ENCODE measurements at regions not wholly inside any gene's neighbourhood (a gene's known extent, or its start where the extent isn't known, plus 50 kb on each side); places are given as distances from the start of the nearest gene placed in this dataset.

DNA sequence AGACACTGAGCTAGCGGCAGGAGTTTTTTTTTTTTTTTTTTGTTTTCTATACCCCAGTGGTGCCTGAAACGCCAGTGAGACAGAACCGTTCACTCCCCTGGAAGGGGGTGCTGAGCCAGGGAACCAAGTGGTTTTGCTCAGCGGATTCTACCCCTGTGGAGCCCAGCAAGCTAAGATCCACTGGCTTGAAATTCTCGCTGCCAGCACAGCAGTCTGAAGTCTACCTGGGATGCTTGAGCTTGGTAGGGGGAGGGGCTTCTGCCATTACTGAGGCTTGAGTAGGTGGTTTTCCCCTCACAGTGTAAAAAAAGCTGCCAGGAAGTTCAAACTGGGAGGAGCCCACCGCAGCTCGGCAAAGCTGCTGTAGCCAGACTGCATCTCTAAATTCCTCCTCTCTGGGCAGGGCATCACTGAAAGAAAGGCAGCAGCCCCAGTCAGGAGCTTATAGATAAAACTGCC lies 173.0 kb downstream of the DMAC1 start:
- DNase-seq (ENCODE audit: low read depth in 2 of 3, low spot score in 2 of 3): peak in 2 of 3 donors; percentile 20 to 61

- DNase-seq (ENCODE audit: low read depth in 2 of 3, low spot score in 2 of 3): no peak
Measured at GRCh38 chr9:7622481-7622880, 177.1 kb downstream of the DMAC1 start.

- DNase-seq (ENCODE audit: low read depth in 2 of 3, low spot score in 2 of 3): no peak
Measured at GRCh38 chr9:7615344-7615743, 184.2 kb downstream of the DMAC1 start.

DNA sequence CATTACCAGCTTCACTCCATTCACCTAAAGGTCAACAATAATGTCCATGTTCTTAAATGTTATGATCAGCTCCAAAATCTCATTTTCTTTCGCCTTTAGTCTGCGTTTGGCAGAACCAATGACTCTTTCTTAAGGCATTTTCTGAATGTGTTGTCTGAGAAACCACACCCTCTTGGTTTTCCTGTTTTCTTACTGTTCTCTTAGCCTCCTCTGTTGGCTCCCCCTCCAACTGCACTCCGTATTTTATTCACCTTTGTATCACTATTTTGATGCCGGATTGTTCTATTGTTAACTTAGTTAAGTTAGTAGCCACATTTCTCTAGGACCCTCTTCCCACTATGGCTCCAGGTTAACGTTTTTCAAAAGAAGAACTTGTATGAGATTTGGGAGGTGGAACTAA lies 185.6 kb downstream of the DMAC1 start:
- DNase-seq (ENCODE audit: low read depth in 2 of 3, low spot score in 2 of 3): peak in 1 of 3 donors; percentile 9

- DNase-seq (ENCODE audit: low read depth in 2 of 3, low spot score in 2 of 3): no peak
Measured at GRCh38 chr9:7608261-7608660, 191.3 kb downstream of the DMAC1 start.

DNA sequence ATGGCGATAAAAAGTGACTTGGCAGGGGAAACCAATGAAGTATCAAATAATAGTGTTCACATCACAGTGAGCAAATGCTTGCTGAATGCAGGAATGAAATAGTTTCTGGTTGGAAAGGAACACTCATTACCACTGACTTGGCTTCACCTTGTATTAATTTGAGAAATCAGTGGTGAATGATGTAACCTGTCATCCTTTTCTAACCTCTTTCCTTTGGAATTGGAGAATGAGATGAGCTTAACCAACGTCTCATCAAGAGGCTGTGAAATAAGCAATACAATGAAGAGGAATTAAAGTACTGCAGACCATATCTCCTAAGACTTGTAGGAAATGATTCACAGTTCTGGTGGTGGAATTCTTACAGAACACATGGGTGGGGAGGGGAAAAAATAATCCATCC lies 192.2 kb downstream of the DMAC1 start:
- DNase-seq (ENCODE audit: low read depth in 2 of 3, low spot score in 2 of 3): no peak

DNA sequence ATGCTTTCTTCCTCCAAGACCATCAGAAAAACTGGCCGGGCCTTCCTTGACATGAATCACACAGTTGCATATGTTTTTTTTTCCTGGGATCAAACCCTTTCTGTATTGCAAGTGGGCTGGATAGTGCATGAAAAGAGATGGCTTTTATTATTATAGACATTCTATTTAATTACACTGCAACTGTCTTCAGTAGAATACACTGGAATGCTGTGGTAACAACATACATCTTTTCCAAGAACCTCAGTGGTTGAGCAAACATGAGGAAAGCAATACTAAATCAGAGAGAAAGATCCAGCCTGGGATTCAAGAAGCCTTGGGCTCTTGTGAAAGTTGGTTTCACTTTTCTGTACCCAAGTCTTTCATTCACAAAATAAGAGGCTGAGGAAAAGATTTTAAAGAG lies 193.0 kb downstream of the DMAC1 start:
- no peak for DNase-seq (ENCODE audit: low read depth in 2 of 3, low spot score in 2 of 3)

- DNase-seq (ENCODE audit: low read depth in 2 of 3, low spot score in 2 of 3): peak in 2 of 3 donors; percentile 11 to 36
Measured at GRCh38 chr9:7601739-7602138, 197.8 kb downstream of the DMAC1 start.

- DNase-seq (ENCODE audit: low read depth in 2 of 3, low spot score in 2 of 3): no peak
Measured at GRCh38 chr9:7597716-7598115, 201.9 kb downstream of the DMAC1 start.

DNA sequence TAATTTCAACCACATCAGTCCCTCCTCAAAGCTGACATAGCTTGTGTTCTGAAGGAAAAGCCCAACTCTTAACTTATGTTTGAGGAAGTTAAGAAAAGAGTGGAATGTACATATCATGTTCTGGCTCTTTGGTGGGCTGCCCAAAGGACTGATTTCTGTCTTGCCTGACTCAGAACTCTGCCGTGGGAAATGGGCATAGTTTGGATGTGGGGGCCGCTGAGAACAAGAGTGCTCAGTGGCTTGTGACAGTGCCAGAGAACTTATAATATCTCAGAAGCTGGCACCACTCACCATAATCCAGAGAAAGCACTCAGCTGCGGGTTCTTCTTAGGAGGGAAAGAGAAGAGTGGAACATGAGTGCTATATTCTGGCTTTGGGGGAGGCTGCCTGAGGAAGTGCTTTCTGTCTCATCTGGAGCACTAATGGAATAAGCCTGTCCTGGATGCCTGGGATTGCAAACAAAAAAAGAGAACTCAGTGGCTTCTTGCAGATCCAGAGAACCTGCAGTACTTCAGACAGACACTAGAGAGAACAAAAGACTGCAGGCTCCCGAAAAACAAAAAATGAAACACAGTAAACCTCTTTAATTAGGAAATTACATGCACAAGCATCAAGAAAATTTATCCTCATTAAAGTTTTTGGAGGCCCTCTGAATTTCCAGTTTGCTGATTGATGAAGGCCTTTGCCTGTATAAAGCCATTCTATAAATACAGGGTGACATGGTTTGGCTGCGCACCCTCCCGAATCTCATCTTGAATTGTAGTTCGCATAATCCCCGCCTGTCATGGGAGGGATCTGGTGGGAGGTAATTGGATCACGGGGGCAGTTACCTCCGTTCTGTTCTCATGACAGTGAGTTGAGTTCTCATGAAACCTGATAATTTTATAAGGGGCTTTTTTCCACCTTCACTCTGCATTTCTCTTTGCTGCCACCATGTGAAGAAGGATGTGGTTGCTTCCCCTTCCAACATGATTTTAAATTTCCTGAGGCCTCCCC lies 207.0 kb downstream of the DMAC1 start:
- no peak for DNase-seq (ENCODE audit: low read depth in 2 of 3, low spot score in 2 of 3)

DNA sequence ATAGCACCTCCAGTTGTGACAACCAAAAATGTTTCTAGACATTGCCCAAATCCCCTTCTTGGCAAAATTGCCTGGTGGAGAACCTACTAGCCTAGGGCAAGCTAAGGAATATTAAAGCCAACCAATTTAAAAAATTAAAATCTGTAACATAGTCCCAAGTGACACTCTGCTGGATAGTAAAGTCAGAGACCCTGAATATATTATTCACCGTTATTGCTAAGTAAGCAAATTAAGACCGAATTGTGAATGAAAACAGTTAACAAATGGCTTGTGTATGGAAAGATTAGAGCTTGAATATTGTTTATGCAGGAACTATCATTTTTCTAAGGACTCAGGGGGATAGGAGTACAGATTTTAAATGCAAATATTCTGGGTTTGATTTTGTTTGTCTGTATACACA lies 208.1 kb downstream of the DMAC1 start:
- DNase-seq (ENCODE audit: low read depth in 2 of 3, low spot score in 2 of 3): no peak

DNA sequence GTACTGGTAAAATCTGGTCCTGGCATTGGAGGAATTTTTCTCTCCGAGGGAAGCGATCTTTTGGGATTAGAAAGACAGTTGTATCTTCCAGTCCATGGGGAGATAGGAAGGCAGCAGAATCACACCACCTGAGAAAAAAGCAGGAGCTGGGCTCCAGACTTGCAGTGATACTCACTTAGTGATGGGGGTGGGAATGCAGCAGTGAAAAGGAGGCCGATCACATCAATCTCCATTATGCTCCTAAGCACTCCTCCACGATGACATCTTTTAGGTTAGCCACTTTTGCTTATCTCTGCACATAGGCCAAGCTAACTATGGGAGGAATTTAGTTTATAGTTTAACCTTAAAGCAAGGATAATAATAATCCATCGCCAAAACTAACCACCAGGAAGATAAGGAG lies 219.0 kb downstream of the DMAC1 start:
- no peak for DNase-seq (ENCODE audit: low read depth in 2 of 3, low spot score in 2 of 3)

DNA sequence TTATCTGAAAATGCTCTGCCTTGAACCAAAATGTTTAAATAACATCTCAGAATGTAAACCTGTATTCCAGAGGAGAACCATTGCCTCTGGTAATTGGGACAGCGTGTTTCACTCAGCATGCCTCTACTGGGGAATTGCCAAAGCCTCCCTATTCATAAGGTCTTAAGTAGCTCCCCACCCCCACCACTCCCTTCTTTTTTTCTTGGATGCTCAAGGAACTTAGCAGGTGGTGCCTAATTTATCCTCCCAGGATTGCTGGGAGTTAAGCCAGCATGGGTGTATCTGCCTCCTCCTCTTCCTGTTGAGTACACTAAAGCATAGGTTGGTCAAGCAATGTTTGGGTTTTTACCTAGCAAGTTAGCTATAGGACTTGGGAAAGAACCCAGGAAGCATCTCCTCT lies 220.2 kb downstream of the DMAC1 start:
- no peak for DNase-seq (ENCODE audit: low read depth in 2 of 3, low spot score in 2 of 3)

DNA sequence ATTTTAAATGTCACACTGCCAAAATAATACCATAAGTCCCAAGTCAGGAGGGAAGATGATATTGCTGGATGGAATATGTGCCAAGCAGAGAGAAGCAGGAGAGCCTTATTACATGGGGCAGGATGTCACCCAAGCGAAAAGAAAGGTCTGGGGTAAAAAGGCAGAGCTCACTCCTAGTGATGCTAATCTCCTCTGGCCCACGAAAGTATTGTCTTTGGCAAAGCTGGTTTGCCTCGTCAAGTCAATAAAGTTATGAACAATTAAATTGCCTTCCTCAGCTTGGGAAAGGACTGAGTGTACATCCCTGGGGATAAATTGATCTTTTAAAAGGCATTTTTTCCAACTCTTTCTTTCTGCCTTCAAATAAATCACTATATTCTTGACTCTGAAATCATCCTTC lies 220.6 kb downstream of the DMAC1 start:
- no peak for DNase-seq (ENCODE audit: low read depth in 2 of 3, low spot score in 2 of 3)

DNA sequence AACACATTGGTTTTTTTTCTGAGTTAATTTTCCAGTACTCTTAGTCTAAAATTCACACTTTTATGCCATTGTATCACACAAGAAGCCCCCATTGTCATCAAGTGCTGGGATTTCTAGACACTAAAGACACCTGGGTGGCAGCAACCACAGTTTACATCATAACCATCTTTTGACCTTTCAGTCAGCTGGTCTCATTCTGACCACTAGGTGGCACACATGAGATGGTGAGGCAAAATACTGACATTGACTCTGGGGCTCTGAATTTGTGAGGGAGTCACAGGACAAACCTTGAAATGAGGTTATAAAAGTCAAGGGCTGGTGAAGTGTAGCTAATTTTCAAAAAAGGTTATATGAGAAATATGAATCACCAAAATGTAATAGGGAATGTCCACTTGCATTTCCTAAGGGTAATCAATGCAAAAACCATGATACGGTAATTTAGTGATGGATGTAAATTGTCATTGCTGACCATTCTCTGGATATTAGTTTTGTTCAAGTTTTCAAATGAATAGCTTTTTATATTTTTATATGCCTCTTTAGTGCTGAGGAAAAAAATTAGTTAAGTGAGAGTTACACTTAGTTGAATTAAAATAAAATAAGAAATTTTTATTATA lies 229.4 kb downstream of the DMAC1 start:
- DNase-seq (ENCODE audit: low read depth in 2 of 3, low spot score in 2 of 3): peak; percentile 40 to 84 (median 54)

- no peak for DNase-seq (ENCODE audit: low read depth in 2 of 3, low spot score in 2 of 3)
Measured at GRCh38 chr9:7567687-7568086, 231.9 kb downstream of the DMAC1 start.

DNA sequence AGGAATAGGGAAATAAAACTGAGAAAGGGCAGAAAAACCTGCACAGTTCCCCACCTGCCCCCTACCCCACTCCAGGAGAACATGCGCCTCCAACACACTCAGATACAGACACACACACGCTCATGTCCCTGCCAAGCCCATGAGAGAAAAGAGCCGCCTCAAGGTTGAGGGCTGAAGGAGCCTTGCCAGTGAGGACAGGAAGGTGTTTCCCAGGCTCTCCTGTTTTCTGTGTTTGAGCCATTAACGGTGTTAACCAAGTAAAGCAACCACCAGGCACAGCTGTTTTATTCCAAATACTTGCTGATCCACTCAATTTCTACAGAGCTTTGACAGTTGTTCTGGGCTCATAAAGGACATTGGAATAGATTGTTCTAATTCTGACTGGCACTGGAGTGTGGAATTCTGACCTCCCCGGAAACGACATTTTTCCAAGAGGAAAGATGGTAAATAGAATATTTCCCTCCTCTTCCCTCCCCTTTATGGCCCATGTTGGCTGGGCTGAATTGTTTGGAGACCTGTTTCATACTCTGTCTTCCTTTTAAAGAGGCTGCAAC lies 238.0 kb downstream of the DMAC1 start:
- DNase-seq (ENCODE audit: low read depth in 2 of 3, low spot score in 2 of 3): no peak

DNA sequence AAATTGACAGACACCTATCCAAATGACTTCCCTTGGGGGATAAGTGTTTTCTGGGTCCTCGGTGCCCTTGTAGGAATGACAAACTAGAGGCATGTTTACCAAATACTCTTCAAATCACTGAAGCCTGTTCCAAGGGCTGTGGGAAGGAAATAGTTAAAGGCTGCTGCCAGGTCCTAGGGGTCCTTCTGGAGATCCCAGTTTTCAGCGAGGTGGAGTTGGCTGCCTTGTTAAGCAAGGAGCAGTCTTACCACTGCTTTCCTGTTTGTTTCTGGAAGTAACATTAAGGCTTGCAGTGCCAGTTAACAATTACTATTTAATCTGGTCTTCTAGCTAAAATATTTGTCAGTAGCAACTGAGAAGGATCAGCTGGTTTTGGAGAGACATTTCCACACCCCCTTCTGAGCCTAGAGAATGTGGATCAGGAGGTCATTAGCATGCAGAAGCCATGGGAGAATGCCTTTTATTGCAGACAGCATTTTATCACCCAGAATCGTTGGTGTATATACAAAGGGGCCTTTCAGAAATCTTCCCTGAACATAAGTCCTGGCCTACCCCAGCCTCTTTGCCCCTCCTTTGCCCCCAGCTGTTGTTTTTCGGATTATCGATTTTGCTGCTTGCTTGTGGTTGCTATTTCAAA lies 238.8 kb downstream of the DMAC1 start:
- DNase-seq (ENCODE audit: low read depth in 2 of 3, low spot score in 2 of 3): no peak

DNA sequence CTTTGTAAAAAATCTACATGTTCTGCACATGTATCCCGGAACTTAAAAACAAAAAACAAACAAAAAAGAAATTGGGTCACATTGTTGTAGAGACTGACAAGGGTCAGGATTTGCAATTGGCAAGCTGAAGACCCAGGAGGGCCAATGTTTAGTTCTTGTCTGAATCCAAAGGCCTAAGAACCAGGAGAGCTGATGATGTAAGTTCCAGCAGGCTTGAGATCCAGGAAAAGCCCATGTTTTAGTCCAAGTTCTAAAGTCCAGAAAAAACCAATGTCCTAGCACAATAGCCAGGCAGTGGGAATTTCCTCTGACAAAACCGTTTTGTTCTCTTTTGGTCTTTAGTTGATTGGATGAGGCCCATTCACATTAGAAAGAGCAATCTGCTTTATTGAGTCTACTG lies 244.9 kb downstream of the DMAC1 start:
- no peak for DNase-seq (ENCODE audit: low read depth in 2 of 3, low spot score in 2 of 3)

DNA sequence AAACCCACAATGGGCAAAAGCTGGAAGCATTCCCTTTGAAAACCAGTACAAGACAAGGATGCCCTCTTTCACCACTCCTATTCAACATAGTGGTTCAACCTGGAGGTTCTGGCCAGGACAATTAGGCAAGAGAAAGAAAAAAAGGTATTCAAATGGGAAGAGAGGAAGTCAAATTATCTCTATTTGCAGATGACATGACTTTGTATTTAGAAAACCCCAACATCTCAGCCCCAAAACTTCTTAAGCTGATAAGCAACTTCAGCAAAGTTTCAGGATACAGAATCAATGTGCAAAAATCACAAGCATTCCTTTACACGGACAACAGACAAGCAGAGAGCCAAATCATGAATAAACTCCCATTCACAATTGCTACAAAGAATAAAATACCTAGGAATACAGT lies 246.9 kb downstream of the DMAC1 start:
- DNase-seq (ENCODE audit: low read depth in 2 of 3, low spot score in 2 of 3): peak in 1 of 3 donors; percentile 32

GRCh38 chr9:7549249-7549648 lies 250.3 kb downstream of the DMAC1 start:
- peak in 2 of 3 donors; percentile 42 to 83 for DNase-seq (ENCODE audit: low read depth in 2 of 3, low spot score in 2 of 3)

Data from hematopoietic multipotent progenitor cell (in vitro differentiated cells).